GM12873 (cell line): ENCODE measurements at regions not wholly inside any gene's neighbourhood (a gene's known extent, or its start where the extent isn't known, plus 50 kb on each side); places are given as distances from the start of the nearest gene placed in this dataset.

ENCODE experiments used
- TF ChIP-seq, protein P1 (sequence below): IDR thresholded peaks from 2 replicates; pipeline ENCODE4 v1.5.1; 2012; ENCODE audit warnings: low read depth, mild to moderate bottlenecking, moderate library complexity, low read length, control low read depth; ENCODE audit not compliant: insufficient read depth; ENCODE audit errors: missing control alignments

DNA sequence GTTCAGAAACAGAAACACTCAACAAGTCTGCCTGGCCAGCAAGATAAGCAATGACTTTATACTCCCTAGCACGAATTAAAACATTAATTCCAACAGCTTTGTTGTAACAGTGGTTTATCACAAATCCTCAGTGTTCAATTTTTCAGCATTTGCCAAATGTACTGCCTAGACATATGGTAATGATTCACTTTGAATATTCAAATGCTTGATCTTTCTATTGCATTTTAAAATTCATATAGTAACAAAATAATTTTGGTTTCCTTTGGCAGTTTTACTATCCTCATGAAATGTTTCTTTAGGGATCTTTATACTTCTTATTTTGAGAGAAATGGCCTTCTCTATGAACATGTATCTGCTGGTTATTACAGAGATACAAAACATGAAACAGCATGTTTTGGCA, 851.8 kb upstream of the NXPH2 start:
- TF ChIP-seq, protein P1, sequence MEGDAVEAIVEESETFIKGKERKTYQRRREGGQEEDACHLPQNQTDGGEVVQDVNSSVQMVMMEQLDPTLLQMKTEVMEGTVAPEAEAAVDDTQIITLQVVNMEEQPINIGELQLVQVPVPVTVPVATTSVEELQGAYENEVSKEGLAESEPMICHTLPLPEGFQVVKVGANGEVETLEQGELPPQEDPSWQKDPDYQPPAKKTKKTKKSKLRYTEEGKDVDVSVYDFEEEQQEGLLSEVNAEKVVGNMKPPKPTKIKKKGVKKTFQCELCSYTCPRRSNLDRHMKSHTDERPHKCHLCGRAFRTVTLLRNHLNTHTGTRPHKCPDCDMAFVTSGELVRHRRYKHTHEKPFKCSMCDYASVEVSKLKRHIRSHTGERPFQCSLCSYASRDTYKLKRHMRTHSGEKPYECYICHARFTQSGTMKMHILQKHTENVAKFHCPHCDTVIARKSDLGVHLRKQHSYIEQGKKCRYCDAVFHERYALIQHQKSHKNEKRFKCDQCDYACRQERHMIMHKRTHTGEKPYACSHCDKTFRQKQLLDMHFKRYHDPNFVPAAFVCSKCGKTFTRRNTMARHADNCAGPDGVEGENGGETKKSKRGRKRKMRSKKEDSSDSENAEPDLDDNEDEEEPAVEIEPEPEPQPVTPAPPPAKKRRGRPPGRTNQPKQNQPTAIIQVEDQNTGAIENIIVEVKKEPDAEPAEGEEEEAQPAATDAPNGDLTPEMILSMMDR: no peak

DNA sequence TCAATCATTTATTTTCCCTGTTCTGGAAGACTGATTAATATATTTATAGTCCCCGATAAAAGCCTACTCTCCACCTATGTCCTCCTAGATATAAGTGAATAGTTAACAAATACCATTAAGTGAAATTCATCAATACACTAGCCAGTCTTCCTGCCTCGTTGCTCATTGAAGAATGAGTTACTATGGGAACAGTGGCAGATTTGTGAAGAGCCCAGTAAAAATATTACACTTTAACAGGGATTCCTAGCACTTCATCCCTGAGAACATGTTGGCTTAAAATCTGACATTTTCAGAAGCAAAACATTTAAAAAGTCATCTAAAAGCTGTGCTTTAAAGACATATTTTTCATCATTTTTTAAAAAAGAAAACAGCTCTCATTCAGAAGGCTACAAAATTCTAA, 848.7 kb upstream of the NXPH2 start:
- TF ChIP-seq, protein P1: no peak

DNA sequence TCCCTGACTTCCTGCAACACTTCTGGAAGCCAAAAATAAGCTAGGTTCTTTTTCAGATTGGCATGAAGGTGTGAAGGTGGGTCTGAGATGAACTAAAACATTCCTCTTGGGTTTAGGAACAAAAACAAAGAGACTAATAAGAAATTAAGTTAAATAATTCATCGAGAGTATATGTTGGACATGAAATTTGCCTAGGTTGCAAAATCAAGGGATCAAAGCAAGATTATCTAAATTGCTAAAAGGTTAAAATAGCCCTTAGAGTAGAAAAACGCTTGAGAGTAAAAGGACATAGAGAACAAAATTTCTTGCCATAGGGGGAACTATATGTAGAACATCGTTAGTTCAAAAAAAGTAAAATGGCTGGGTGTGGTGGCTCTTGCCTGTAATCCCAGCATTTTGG, 845.9 kb upstream of the NXPH2 start:
- TF ChIP-seq, protein P1: no peak

DNA sequence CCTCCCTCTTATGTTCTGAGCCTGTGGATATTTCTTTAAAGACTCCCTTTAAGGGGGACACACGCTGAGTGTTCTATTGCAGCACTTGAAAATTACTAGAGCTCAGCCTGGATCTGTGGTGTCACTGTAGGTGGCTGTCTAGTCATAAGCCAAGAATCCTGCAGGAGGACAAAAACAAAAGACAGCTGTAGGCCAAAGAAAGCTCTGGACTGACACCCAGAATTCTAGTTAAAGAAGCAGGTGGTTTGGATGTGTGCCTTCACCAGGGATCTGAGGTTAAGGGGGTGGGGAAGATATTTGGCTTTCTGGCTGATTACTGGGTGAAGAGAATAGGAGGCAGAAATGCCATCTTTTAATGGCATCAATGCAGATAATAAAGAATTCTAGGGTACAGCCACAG, 842.5 kb upstream of the NXPH2 start:
- TF ChIP-seq, protein P1: no peak

DNA sequence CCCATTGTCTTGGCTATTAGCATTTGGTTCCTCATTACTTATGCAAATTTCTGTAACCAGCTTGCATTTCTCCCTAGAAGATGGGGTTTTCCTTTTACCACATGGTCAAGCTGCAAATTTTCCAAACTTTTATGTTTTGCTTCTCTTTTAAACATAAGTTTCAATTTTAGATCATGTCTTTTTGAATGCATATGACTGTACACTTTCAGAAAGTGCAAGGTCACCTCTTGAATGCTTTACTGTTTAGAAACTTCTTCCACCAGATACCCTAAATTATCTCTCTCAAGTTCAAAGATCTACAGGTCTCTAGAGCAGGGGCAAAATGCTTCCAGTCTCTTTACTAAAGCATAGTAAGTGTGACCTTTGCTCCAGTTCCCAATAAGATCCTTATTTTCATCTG, 837.6 kb upstream of the NXPH2 start:
- TF ChIP-seq, protein P1: no peak

DNA sequence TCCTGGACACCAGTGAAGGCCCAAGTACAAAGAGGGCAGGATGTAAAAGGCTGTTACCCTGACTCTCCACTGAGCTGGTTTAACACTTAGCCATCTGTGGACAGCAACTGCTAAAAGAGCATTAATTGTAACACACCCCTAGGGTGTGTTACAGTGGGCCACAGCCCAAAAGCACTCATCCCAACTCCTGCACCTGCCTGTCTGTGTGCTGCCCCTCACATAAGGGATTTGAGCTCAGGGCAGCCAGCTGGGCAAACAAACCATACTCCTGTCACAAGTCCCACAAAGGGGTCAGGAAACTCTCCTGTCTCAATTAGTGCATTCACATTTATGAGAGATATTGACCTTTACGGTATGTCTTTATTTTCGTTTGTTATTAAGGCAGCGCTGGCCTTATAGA, 833.1 kb upstream of the NXPH2 start:
- TF ChIP-seq, protein P1: no peak

DNA sequence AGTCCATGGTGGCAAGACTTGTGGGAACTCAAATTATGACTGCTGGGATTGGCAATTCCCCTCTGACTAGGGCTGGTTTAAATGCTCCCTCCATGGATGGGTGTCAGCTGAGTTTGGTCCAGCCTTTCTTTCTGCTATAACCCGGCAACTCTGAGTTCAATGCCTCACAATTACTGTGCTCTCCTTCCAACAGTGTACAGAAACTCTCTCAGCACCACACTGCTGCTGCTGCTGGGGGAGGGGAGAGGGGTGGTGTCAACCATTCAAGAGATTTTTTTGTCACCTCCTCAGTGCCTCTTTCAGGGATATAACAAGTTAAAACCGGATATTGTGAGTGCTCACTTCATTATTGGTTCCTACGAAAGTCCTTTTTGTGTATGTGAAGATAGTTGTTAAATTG, 830.3 kb upstream of the NXPH2 start:
- TF ChIP-seq, protein P1: no peak
